ENCODE measurements at regions not wholly inside any gene's neighbourhood (a gene's known extent, or its start where the extent isn't known, plus 50 kb on each side); places are given as distances from the start of the nearest gene placed in this dataset.
"Not testable (repeated sequence)": the region's sequence is repeated elsewhere in the genome, so short reads cannot be mapped to it uniquely, and the experiment has no call there.

DNA sequence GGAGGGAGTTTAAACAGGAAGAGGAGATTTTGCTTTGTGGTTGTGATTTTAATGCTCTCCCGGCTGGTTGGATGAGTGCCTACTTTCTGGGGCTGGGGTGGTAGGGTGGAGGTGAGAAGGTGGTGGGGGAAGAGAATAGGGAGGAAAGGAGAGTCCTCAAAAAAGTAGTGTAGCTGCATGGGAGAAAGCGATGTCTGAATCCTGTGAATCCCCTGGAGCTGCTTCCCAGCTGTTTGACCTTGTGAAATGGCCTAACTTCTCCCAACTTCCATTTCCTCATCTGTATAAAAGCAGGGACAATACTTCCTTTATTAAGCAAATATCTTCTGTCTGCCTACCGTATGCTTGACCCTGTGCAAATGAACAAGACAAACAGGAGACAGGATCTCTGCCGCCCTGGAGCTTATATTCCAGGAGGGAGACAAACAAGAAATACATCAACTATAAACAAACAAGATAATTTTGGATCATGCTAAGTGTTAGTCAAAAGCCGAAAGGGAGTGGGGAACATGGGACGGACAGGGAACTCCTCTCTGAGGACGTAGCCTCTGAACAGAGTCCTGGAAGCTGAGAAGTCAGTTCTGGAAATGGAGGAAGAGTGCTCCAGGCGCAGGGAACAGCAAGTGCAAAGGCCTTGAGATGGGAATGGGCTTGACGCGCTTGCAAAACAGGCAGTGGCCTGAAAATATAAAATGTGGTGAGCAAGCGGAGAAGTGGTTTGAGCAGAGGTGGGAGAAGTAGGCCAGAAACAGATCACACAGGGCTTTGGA, 103.5 kb downstream of the SPRY4 start:
- no peak for DNase-seq

DNA sequence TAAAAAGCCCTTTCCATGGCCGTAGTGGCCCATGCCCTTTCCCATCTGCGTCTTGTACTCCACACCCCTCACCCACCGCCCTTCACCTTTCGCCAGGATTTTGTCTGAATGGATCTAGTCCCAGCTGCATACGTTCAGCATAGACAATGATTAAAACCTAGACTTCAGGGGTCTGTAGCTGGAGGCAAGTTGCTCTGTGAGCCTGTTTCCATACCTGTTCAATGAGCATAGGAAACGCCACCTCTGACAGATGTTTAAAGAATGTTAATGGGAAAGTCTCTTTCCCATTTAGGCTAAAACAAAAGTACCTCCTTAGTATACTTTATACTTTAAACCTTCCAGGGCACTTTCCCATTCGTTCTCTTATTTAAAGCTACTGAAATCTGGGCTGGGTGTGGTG, 105.7 kb downstream of the SPRY4 start:
- DNase-seq: no peak

DNA sequence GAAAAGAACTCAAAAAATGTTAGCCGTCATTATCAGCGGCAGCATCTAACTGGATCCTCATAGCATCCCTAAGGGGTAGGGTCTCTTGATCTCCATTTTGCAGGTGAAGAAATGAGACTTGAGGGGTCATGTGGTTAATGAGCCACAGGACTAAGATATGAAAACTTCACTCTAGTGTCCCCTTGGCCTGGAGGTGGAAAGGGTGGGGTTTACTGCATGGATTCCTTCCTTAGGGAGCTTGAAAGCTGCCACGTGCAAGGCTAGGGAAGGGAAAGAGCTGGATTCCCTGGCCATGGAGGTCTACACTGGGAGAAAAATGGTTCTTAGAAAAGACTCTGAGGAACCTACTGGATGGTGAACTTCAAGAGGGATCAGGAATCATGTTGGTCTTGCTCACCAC, 107.9 kb downstream of the SPRY4 start:
- DNase-seq: no peak

DNA sequence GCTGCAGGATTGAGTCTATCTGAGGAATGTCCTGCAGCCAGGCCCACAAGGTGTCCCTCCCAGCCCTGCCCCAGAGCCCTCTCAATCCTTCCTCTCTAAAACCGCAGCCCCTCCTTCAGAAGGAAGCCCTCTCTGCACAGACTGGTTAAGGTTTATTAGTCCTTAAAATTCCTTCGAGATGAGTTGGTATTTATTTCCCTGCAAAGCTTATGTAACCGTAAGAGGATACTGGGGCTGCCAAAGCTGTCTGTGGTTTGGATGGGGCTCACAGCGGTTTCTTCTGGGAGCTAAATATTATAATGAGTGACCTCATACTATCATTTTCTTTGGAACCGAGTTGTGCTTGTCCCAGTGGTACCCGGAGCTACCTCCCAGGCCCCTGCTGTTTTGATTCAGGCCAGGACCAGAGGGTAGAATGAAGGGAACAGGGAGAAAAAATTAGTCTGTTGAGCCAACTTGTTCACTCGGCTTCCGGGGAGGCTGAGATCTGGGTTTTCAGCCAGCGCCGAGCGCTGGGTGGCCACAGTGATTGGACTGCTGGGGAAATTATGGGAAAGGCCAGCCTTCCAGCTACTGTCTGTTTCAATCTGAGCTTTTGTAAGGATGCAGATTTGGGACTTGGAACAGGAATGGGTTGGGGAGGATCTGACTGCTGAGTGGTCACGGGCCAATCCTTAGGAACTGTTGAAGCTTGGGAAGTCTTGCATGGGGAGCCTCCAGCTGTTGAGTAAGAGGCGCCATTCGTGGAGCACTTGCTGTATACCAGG, 107.5 kb downstream of the NDFIP1 start:
- DNase-seq: peak; percentile 80

DNA sequence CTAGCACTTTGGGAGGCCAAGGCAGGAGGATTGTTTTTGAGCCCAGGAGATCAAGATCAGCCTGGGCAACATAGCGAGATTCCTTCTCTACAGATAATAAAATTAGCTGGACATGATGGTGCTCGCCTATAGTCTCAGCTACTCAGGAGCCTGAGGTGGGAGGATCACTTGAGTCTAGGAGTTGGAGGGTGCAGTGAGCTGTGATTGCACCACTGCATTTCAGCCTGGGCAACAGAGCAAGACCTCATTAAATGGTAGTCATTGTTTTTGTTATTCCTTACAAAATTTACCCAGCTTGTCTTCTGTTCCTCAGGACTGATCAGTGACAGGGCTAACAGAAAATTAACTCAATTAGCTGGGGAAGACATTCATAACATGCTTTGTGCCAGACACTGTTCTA, 104.5 kb downstream of the NDFIP1 start:
- DNase-seq: no peak

DNA sequence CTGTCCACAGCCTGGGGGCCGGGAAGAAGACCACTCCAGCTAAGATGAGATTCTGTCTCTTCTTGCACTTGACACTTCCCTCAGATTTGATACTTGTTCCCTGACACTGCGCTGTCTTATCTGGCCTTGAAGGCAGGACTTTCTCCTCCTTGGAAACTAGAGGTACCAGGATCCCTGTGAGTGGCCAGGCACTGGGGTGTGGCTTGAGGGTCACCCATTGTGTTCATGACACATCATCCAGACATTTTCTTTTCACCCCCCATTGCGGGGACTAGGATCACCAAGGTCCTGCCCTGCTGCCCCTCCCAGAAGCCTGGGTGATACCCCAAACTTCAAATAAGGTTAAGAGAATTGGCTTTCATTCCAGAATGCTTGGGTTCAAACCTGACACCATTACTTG, 103.3 kb downstream of the NDFIP1 start:
- no peak for DNase-seq

DNA sequence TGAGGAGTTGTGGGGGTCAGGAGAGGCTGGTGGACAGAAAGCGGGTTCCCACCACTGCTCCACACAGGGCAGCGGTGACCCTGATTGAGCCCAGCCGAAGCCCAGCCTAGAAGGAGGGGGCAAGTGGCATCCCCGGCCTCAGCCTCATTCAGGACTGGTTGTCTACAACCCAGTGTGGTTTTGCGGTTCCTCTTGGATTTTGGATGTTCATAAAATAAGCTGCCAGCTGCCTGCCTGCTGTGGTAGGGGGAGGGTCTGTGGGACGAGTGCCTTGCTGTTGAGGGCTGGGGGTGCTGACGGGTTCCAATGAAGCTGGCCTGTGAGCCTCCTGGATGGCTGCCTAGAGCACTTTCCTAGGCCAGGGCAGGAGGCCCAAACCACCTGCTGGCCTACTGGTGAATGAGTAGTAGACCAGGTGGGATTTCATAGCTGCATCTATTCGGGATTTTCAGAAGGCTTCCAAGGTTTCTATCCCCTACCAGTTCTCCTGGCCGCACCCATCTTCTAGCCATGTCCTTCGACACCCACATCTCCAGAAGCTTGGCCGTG, 102.4 kb downstream of the NDFIP1 start:
- DNase-seq: no peak

DNA sequence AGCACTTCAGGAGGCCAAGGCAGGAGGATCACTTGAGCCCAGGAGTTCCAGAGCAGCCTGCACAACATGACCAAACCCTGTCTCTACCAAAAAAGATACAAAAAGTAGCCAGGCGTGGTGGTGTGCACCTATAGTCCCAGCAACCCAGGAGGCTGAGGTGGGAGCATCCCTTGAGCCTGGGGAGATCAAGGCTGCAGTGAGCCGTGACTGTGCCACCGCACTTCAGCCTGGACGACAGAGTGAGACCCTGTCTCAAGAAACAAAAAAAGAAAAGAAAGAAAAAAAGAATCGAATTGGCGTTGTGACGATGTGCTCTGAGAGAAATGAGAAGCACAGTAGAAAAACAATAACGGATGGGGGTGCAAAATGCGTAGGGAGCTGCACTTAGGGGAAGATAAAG, 101.4 kb downstream of the NDFIP1 start:
- DNase-seq: no peak

DNA sequence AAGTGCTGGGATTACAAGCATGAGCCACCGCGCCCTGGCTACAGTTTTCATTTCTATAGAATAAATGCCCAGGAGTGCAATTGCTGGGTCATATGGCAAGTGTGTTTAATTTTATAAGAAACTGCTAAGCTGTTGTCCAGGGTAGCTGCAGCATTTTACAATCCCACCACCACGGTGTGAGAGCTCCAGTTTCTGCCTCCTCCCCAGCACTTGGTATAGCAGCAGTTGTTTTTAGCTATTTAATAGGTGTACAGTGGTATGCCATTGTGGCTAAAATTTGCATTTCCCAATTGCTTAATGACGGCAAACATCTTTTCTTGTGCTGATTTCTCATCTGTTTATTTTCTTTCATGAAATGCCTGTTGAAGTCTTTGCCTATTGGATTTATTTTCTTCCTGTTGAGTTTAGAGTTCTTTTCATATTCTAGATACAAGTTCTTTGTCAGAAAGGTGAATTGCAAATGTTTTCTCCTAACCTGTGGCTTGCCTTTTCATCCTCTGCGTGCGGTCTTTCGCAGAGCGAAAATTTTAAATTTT, 100.3 kb downstream of the NDFIP1 start:
- DNase-seq: no peak

DNA sequence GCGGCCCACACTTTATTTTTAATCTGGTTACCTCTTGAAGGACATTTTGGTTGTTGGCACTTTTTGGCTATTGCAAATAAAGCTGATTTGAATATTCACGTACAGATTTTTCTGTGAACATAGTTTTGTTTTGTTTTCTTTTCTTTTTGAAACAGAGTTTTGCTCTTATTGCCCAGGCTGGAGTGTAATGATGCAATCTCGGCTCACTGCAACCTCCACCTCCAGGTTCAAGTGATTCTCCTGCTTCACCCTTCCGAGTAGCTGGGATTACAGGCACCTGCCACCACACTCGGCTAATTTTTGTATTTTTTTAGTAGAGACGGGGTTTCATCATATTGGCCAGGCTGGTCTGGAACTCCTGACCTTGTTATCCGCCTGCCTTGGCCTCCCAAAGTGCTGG, 99.7 kb downstream of the NDFIP1 start:
- DNase-seq: not testable (repeated sequence)

DNA sequence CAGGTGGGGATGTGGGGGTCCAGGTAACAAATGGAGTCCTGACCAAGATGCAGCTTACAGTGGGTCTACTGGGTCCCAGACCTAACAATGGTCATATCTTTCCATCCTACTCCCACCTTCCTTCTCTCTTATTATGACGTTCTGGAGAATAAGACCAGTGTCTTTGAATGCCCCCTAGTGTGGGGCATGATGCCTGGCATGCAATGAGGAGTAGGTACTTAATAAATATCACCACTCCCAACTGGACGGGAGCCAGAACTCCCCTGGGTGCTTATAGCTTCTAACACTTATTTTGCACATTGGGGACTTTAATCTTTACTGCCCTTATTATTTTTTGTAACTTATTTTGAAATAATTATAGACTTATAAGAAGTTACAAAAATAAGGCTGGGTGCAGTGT, 98.2 kb downstream of the NDFIP1 start:
- DNase-seq: no peak

DNA sequence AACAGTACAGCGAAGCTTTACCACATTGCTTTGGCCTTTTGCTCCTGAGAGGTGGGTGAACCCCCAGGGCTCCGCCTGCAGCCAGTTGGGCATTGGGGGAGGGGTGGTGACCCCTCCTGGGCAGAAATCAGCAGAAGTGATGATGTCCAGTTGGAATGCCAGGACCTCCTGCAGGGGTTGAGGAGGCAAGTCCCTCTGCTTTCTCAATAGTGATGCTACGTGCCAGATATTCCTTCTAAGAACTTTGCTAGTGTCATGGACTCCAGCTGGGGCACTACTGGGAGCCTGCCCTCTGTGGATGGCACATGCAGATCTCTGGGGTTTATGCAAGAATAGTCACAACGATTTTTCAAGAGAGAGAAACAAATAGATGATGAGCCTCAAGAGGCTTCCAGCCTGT, 95.6 kb downstream of the NDFIP1 start:
- DNase-seq: no peak

All from right forelimb (tissue), 1 donor.